ENCODE measurements at regions not wholly inside any gene's neighbourhood (a gene's known extent, or its start where the extent isn't known, plus 50 kb on each side); places are given as distances from the start of the nearest gene placed in this dataset.

DNA sequence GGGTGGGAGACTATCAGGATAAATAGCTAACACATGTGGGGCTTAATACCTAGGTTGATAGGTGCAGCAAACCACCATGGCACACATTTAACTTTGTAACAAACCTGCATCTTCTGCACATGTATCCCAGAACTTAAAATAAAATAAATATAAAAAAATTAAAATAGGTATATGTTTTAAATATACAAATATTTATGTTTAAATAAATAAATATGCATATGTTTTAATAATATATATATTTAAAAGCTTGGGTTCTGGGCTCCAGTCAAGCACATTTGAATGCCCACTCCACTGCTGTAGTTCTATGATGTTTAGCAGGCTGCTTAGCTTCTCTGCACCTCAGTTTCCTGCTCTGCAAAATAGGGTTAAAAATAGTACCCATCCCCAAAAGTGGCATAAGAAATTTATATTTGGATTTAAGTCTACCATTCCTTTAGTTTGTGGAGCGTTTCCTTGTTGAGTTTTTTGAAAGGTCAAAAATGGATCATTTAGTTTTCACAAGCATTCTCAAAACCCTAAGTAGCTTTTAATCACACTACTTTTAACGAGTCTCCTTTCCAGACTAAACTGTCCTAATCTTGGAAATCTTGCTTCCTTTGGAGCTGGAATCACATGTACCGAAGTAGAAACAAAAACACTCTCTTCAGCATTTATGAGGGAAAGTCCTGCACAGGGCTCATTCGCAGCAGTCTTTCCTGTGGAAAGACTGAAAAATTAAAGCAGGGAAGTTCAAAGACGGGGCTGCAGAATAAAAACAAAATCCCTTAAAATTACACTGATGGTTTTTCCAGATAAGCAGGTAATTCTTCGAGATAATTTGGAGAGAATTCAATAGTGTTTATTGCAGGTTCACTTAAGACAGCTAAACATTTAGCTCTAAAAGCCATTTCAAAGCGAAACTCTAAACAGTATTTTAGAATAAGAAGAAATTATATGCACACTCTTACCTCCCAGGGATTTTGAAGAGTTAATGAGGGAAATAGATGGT lies 111.7 kb upstream of the LYZL1 start:
- H3K4me3 ChIP-seq (ENCODE audit: low read depth, low read length), result no peak overlapping the region
- TF ChIP-seq, protein P1, sequence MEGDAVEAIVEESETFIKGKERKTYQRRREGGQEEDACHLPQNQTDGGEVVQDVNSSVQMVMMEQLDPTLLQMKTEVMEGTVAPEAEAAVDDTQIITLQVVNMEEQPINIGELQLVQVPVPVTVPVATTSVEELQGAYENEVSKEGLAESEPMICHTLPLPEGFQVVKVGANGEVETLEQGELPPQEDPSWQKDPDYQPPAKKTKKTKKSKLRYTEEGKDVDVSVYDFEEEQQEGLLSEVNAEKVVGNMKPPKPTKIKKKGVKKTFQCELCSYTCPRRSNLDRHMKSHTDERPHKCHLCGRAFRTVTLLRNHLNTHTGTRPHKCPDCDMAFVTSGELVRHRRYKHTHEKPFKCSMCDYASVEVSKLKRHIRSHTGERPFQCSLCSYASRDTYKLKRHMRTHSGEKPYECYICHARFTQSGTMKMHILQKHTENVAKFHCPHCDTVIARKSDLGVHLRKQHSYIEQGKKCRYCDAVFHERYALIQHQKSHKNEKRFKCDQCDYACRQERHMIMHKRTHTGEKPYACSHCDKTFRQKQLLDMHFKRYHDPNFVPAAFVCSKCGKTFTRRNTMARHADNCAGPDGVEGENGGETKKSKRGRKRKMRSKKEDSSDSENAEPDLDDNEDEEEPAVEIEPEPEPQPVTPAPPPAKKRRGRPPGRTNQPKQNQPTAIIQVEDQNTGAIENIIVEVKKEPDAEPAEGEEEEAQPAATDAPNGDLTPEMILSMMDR (IDR thresholded peaks at IDR 0.05; ENCODE audit: control insufficient read depth, extremely low read depth, insufficient read depth), result no peak
- DNase-seq (ENCODE audit: low read depth), result no peak

GRCh38 chr10:29181936-29182335 lies 106.9 kb upstream of the LYZL1 start:
- TF ChIP-seq, protein P1 (IDR thresholded peaks at IDR 0.05; ENCODE audit: control insufficient read depth, extremely low read depth, insufficient read depth), result no peak
- H3K4me3 ChIP-seq (ENCODE audit: low read depth, low read length), result no peak overlapping the region
- no peak for DNase-seq (ENCODE audit: low read depth)

- no peak overlapping the region for H3K4me3 ChIP-seq (ENCODE audit: low read depth, low read length)
- DNase-seq (ENCODE audit: low read depth), result no peak
- TF ChIP-seq, protein P1 (IDR thresholded peaks at IDR 0.05; ENCODE audit: control insufficient read depth, extremely low read depth, insufficient read depth), result no peak
Observed at GRCh38 chr10:29183301-29183945, 105.4 kb upstream of the LYZL1 start.

DNA sequence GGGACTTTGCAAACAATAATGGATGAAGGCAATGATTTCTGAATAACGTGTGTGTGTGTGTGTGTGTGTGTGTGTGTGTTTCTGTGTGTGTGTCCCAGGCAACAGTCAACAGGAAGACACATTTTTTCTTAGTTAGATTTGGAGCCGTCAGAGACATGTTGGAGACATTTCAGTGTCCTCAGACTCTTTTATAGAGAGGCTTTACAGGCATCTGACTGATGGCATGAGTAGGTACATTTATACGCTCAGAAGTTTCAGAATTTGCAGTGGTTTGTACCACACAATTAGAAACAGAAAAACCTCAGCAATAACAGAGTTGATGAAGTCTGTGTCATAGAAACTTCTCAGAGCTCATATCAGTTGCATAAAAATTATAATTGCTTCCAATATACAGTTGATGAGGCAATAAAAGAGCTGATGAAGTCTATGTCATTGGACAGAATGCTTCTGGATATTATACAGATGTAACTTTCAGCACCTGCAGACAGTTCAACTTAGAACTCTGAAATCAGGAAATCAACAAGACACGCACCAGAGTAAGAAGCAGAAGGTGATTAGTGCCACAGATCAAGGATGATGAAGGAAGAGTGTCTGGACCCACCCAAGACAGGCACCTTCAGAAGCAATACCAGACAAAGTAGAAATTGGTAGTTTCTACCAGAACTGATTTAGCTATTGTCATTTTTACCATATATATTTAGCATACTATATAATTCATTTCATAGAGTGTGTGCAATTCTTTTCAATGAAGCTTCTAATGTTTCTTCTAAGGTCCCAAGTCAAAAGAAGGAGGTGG lies 104.5 kb upstream of the LYZL1 start:
- no peak overlapping the region for H3K4me3 ChIP-seq (ENCODE audit: low read depth, low read length)
- TF ChIP-seq, protein P1 (IDR thresholded peaks at IDR 0.05; ENCODE audit: control insufficient read depth, extremely low read depth, insufficient read depth), result no peak
- DNase-seq (ENCODE audit: low read depth), result no peak

DNA sequence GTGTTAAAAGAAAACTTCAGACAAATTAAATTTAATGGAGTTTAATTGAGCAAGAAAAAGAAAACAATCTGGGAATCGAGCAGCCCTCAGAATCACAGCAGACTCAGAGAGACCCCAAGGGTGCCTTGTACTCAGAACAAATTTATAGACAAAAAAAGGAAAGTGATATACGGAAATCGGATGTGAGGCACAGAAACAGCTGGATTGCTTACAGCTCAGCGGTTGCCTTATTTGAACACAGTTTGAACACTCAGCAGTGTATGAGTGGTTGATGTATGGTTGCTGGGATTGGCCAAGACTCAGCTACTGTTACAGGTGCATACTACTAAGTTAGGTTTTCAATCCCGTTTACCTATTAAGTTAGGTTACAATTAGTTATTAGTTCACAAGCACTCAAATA lies 103.8 kb upstream of the LYZL1 start:
- no peak for DNase-seq (ENCODE audit: low read depth)
- H3K4me3 ChIP-seq (ENCODE audit: low read depth, low read length), result no peak overlapping the region
- TF ChIP-seq, protein P1 (IDR thresholded peaks at IDR 0.05; ENCODE audit: control insufficient read depth, extremely low read depth, insufficient read depth), result no peak

DNA sequence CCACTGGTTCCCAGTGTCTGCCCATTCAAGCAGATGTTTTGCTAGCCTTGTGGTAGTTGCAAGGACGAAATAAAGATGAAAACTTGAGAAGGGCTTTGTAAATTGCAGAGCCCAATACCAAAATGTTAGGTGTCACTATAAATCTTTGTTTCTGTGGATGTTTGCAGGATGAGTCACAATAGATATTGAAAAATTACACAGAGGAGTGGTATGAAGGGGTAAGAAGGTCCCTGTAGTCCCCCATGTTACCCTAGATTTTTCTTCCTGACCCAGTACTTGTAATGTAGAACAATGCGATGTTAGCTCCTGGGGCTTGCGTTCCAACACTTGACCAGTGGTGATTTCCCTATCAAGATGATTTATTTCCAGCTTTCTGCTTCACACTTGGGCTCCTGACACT lies 102.6 kb upstream of the LYZL1 start:
- H3K4me3 ChIP-seq (ENCODE audit: low read depth, low read length), result no peak overlapping the region
- DNase-seq (ENCODE audit: low read depth), result no peak
- TF ChIP-seq, protein P1 (IDR thresholded peaks at IDR 0.05; ENCODE audit: control insufficient read depth, extremely low read depth, insufficient read depth), result no peak

Measured in LNCaP clone FGC (cell line).